CD4-positive, alpha-beta T cell (primary cell): ENCODE measurements at regions not wholly inside any gene's neighbourhood (a gene's known extent, or its start where the extent isn't known, plus 50 kb on each side); places are given as distances from the start of the nearest gene placed in this dataset.

Experiments used
- ATAC-seq: fragments of 200-7000 bp; cut with Tn5 transposase; one replicate; pipeline ENCODE4 v1.10.0; 2022; ENCODE audit warnings: mild to moderate bottlenecking; ENCODE audit not compliant: poor library complexity
- CTCF ChIA-PET: fragments of 350-600 bp; sonication (Branson Sonifier 250); formaldehyde crosslinking; loops from one replicate; lab custom pipeline; 2021; ENCODE audit warnings: antibody characterized with exemption, inconsistent platforms; lab: Charles Lee
- POLR2A ChIA-PET: fragments of 350-600 bp; sonication (Branson Sonifier 250); formaldehyde crosslinking; loops from one replicate; lab custom pipeline; 2021; ENCODE audit warnings: antibody characterized with exemption, inconsistent platforms; lab: Charles Lee
- DNase-seq, 14 experiments: peaks; one replicate each; pipeline ENCODE4 v3.0.0-alpha.2; 2013 to 2020; ENCODE audit warnings: mixed read lengths in 2 of 14
- H3K27ac ChIP-seq, 2 donors: one replicate each; pipeline versions ENCODE4 v1.5.1 to v1.7.0; 2013; ENCODE audit warnings: low read length in 2 of 2, low read depth in 1 of 2, mild to moderate bottlenecking in 1 of 2
- H3K27me3 ChIP-seq, 2 experiments: 1 replicate in 1 of 2; 2 replicates in 1 of 2; pipeline versions ENCODE4 v1.6.1 to v1.7.0; 2013; ENCODE audit warnings: low read length in 2 of 2, control low read depth in 1 of 2, mild to moderate bottlenecking in 1 of 2, moderate library complexity in 1 of 2; ENCODE audit not compliant: insufficient read depth in 2 of 2, control insufficient read depth in 1 of 2
- H3K36me3 ChIP-seq: one replicate; pipeline ENCODE4 v1.6.1; 2013; ENCODE audit warnings: low read length, control low read depth; ENCODE audit not compliant: insufficient read depth
- H3K4me1 ChIP-seq: one replicate; pipeline ENCODE4 v1.6.1; 2013; ENCODE audit warnings: low read length, control low read depth; ENCODE audit not compliant: insufficient read depth
- H3K4me3 ChIP-seq: one replicate; pipeline ENCODE4 v1.5.1; 2013; ENCODE audit warnings: mild to moderate bottlenecking, low read length, moderate library complexity
- H3K9me3 ChIP-seq, 2 experiments: 1 replicate in 1 of 2; 2 replicates in 1 of 2; pipeline versions ENCODE4 v1.6.1 to v1.7.0; 2013; ENCODE audit warnings: low read length in 2 of 2, mild to moderate bottlenecking in 2 of 2, control low read depth in 1 of 2, moderate library complexity in 1 of 2; ENCODE audit not compliant: control insufficient read depth in 1 of 2, insufficient read depth in 1 of 2
- H3K27ac Mint-ChIP-seq: one replicate; pipeline ENCODE4 v1.8.0; 2020; ENCODE audit warnings: mixed read lengths
- H3K27me3 Mint-ChIP-seq: one replicate; pipeline ENCODE4 v1.8.0; 2021; ENCODE audit warnings: mixed read lengths
- H3K36me3 Mint-ChIP-seq: one replicate; pipeline ENCODE4 v1.8.0; 2021; ENCODE audit warnings: low read depth, mixed read lengths
- H3K4me1 Mint-ChIP-seq: one replicate; pipeline ENCODE4 v1.8.0; 2021; ENCODE audit warnings: low read depth, mixed read lengths
- H3K4me3 Mint-ChIP-seq: one replicate; pipeline ENCODE4 v1.8.0; 2020; ENCODE audit warnings: mild to moderate bottlenecking, mixed read lengths
- H3K9me3 Mint-ChIP-seq: one replicate; pipeline ENCODE4 v1.8.0; 2020; ENCODE audit warnings: mixed read lengths
- intact Hi-C, 2 experiments: fragments of 100-400 bp; cut with DNase I in 1 of 2; cut with micrococcal nuclease in 1 of 2; formaldehyde crosslinking; loops; one replicate each; pipeline versions ENCODE4 v1.15.1 to v1.9.0; 2023 to 2025; cut with DNase I, micrococcal nuclease
- TF ChIP-seq, protein P1 (sequence below): fragments of 200-600 bp; IDR thresholded peaks from one replicate; pipeline ENCODE4 v1.8.0; 2022; ENCODE audit warnings: antibody characterized with exemption, mild to moderate bottlenecking

DNA sequence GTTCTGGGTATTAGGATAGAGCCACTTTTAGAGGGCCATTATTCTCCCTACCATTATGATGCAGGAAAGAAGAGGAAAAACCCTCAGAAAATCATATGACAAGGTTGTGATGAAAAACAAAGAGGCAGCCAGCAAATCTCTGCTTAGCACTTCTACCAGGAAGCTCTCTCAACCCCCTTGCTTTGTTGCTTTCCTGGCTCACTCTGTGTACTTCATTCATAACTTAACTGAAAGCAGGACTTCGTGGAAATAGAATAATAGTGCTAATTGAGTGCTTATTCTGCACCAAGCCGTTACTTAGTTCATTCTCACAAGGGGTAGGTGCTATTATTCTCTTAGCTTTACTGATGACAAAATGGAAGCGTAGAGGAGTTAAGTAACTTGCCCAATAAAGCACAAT lies 354.1 kb downstream of the HRH4 start:
- H3K27me3 ChIP-seq = no peaks in the 10 kb centered on the region
- ChIA-PET CTCF (no interaction called here), POLR2A (no interaction called here)
- no peaks in the 10 kb centered on the region for H3K36me3 Mint-ChIP-seq
- H3K9me3 ChIP-seq = no peaks in the 10 kb centered on the region
- H3K4me3 Mint-ChIP-seq = no peak overlapping the region
- peaks cover 2% of the 10 kb centered on the region for H3K9me3 Mint-ChIP-seq
- no peak overlapping the region for H3K27ac Mint-ChIP-seq
- H3K4me1 Mint-ChIP-seq = no peaks in the 10 kb centered on the region
- TF ChIP-seq, protein P1, sequence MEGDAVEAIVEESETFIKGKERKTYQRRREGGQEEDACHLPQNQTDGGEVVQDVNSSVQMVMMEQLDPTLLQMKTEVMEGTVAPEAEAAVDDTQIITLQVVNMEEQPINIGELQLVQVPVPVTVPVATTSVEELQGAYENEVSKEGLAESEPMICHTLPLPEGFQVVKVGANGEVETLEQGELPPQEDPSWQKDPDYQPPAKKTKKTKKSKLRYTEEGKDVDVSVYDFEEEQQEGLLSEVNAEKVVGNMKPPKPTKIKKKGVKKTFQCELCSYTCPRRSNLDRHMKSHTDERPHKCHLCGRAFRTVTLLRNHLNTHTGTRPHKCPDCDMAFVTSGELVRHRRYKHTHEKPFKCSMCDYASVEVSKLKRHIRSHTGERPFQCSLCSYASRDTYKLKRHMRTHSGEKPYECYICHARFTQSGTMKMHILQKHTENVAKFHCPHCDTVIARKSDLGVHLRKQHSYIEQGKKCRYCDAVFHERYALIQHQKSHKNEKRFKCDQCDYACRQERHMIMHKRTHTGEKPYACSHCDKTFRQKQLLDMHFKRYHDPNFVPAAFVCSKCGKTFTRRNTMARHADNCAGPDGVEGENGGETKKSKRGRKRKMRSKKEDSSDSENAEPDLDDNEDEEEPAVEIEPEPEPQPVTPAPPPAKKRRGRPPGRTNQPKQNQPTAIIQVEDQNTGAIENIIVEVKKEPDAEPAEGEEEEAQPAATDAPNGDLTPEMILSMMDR = no peak
- no peaks in the 10 kb centered on the region for H3K4me1 ChIP-seq
- H3K4me3 ChIP-seq = no peak overlapping the region
- no peak for DNase-seq
- no peaks in the 10 kb centered on the region for H3K36me3 ChIP-seq
- no peak overlapping the region for H3K27ac ChIP-seq
- ATAC-seq = no peak
- intact Hi-C loops = no loop called here
- H3K27me3 Mint-ChIP-seq = peaks cover 9% of the 10 kb centered on the region

DNA sequence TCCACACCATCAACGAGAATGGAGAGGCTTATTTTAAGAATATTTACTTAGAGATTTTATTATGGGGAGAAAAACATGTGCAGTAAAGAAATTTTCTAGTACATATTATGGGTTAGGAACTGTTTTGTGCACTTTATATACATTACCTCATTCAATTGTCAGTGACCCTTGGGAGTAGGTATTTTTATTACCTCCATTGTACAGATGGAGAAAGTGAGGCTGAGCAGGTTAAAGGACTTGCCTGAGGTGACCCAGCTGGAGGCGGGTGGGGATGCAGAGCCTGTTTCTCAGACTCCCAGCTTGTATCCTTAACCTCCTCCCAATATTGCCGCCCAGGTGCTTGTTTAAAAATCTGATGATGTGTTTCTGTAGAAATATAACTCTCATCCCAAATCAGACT lies 356.7 kb downstream of the HRH4 start:
- no peaks in the 10 kb centered on the region for H3K4me1 ChIP-seq
- intact Hi-C loops = no loop called here
- H3K4me3 Mint-ChIP-seq = no peak overlapping the region
- H3K27me3 ChIP-seq = no peaks in the 10 kb centered on the region
- H3K36me3 ChIP-seq = no peaks in the 10 kb centered on the region
- TF ChIP-seq, protein P1 = no peak
- H3K36me3 Mint-ChIP-seq = no peaks in the 10 kb centered on the region
- DNase-seq (no peak), ATAC-seq (no peak)
- ChIA-PET CTCF (no interaction called here), POLR2A (no interaction called here)
- H3K4me1 Mint-ChIP-seq = no peaks in the 10 kb centered on the region
- H3K4me3 ChIP-seq = no peak overlapping the region
- peaks cover 2% of the 10 kb centered on the region for H3K9me3 Mint-ChIP-seq
- H3K27ac ChIP-seq = no peak overlapping the region
- no peaks in the 10 kb centered on the region for H3K9me3 ChIP-seq
- H3K27ac Mint-ChIP-seq = no peak overlapping the region
- peaks cover 9% of the 10 kb centered on the region for H3K27me3 Mint-ChIP-seq

DNA sequence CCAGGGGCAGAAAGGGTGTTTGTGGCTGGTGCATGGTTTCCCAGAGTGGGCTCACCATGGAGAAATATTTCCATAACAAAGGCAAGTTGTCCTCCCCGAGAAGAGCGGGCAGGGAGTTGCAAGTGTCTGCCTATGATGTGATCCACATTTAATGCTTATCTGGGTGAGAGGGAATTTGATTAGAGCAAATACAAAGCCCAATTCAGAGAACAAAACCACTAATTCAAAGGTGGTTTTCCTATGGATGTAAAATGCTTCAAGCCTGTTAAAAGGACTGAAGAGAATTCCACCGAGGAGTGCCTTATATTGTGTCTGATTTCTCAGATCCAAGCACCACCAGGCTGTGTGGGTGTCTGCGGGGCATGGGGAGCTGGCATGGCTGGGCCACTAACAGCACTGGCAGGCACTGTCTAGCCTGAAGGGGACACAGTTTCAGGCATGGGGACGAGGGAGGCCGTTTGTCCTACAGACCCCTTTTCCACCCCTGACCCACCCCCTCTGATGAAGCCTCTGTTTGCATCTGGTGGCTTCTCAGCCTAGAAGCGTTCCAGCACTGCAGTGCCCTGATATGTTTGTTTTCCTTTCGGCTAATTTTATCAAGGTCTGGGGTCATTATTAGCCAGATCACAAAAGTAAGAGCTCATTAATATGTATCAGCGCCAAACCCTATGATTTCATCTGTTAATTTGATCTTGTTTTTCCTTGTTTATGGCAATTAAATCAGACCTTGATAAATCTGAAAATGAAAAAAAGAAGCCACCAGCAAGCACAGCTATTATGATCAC lies 357.3 kb downstream of the HRH4 start:
- no peak overlapping the region for H3K27ac ChIP-seq
- Mint-ChIP-seq H3K36me3 (no peaks in the 10 kb centered on the region), H3K9me3 (peaks cover 4% of the 10 kb centered on the region), H3K27me3 (peaks cover 11% of the 10 kb centered on the region), H3K4me3 (no peak overlapping the region), H3K27ac (no peak overlapping the region), H3K4me1 (no peaks in the 10 kb centered on the region)
- no peak overlapping the region for H3K4me3 ChIP-seq
- ATAC-seq (no peak), DNase-seq (no peak)
- H3K9me3 ChIP-seq = no peaks in the 10 kb centered on the region
- ChIA-PET POLR2A (no interaction called here), CTCF (no interaction called here)
- intact Hi-C loops = no loop called here
- H3K36me3 ChIP-seq = no peaks in the 10 kb centered on the region
- TF ChIP-seq, protein P1 = no peak
- H3K27me3 ChIP-seq = no peaks in the 10 kb centered on the region
- no peaks in the 10 kb centered on the region for H3K4me1 ChIP-seq
